A549 (cell line): ENCODE measurements at regions not wholly inside any gene's neighbourhood (a gene's known extent, or its start where the extent isn't known, plus 50 kb on each side); places are given as distances from the start of the nearest gene placed in this dataset.

Experiments used
- ATAC-seq, 2 experiments: fragments of 200-7000 bp in 1 of 2; fragments of >200 bp in 1 of 2; cut with Nextera tagmentation in 1 of 2; cut with Tn5 transposase in 1 of 2; 3 replicates each; pipeline versions ENCODE4 v1.8.0 to v1.9.1; 2018 to 2020; ENCODE audit warnings: mild to moderate bottlenecking in 1 of 2, moderate library complexity in 1 of 2
- CTCF ChIA-PET: fragments of 300-600 bp; sonication (Branson Sonifier 250); formaldehyde crosslinking; extraction: SDS; loops from one replicate; lab custom pipeline; 2021; ENCODE audit warnings: antibody characterized with exemption, inconsistent platforms; lab: Yijun Ruan, JAX
- POLR2A ChIA-PET: fragments of 350-600 bp; formaldehyde crosslinking; extraction: SDS; loops from one replicate; lab custom pipeline; 2021; ENCODE audit warnings: antibody characterized with exemption, inconsistent platforms; lab: Yijun Ruan, JAX
- DNase-seq, 2 experiments: peaks; one replicate each; pipeline versions ENCODE4 v3.0.0 to v3.0.0-alpha.2; 2011 to 2016; ENCODE audit warnings: low read depth in 1 of 2, low spot score in 1 of 2
- FAIRE-seq: peaks from 2 replicates; lab custom pipeline; 2011; peaks lifted over from hg19 to GRCh38; lab: Jason Lieb, UNC
- H3K27ac ChIP-seq, 2 experiments: fragments of >200 bp; sonication (Bioruptor Twin); formaldehyde crosslinking; 3 replicates each; pipeline ENCODE4 v1.5.1; 2016 to 2017
- H3K4me1 ChIP-seq: fragments of >200 bp; sonication (Bioruptor Twin); formaldehyde crosslinking; 3 replicates; pipeline ENCODE4 v1.6.1; 2016
- H3K4me2 ChIP-seq: fragments of >200 bp; sonication (Bioruptor Twin); formaldehyde crosslinking; 3 replicates; pipeline ENCODE4 v1.6.1; 2016
- H3K4me3 ChIP-seq: fragments of >200 bp; sonication (Bioruptor Twin); formaldehyde crosslinking; 3 replicates; pipeline ENCODE4 v1.5.1; 2016
- H3K9me3 ChIP-seq: fragments of >200 bp; sonication (Bioruptor Twin); formaldehyde crosslinking; 3 replicates; pipeline ENCODE4 v1.6.1; 2016
- ATOH8 ChIP-seq: fragments of 250-450 bp; sonication (Bioruptor Pico); IDR thresholded peaks from 2 replicates; pipeline ENCODE4 v1.5.0; 2020; ENCODE audit warnings: low read depth, mild to moderate bottlenecking, moderate library complexity
- BCL3 ChIP-seq: fragments of >200 bp; sonication (Bioruptor Twin); formaldehyde crosslinking; IDR thresholded peaks from 3 replicates; pipeline ENCODE4 v1.6.1; 2016
- BHLHE40 ChIP-seq: IDR thresholded peaks from 2 replicates; pipeline ENCODE4 v1.6.1; 2012; ENCODE audit warnings: low read depth, low read length, inconsistent platforms
- CBX2 ChIP-seq: fragments of 200-600 bp; sonication (generic); IDR thresholded peaks from 2 replicates; pipeline ENCODE4 v1.6.1; 2016; ENCODE audit warnings: low read depth, mild to moderate bottlenecking, borderline replicate concordance
- CBX8 ChIP-seq: fragments of 200-600 bp; sonication (generic); IDR thresholded peaks from 2 replicates; pipeline ENCODE4 v1.6.1; 2016
- CTCF ChIP-seq: fragments of >200 bp; sonication (Bioruptor Twin); formaldehyde crosslinking; IDR thresholded peaks from 3 replicates; pipeline ENCODE4 v1.5.1; 2016
- EHMT2 ChIP-seq: fragments of 200-600 bp; sonication (generic); IDR thresholded peaks from 2 replicates; pipeline ENCODE4 v1.6.1; 2016; ENCODE audit warnings: antibody characterized with exemption, low read depth, mild to moderate bottlenecking, moderate library complexity
- EP300 ChIP-seq, 2 experiments: fragments of >200 bp; sonication (Bioruptor Twin); formaldehyde crosslinking; IDR thresholded peaks; 2 replicates in 1 of 2; 3 replicates in 1 of 2; pipeline ENCODE4 v1.6.1; 2016 to 2017
- FOXS1 ChIP-seq: fragments of 250-450 bp; sonication (Bioruptor Pico); IDR thresholded peaks from 2 replicates; pipeline ENCODE4 v1.5.0; 2020; ENCODE audit warnings: mild to moderate bottlenecking, moderate library complexity
- HDAC2 ChIP-seq: fragments of 200-600 bp; sonication (generic); IDR thresholded peaks from 2 replicates; pipeline ENCODE4 v1.6.1; 2016
- HES2 ChIP-seq: fragments of >200 bp; sonication (Bioruptor Twin); formaldehyde crosslinking; IDR thresholded peaks from 2 replicates; pipeline ENCODE4 v1.6.1; 2016
- HOXB13 ChIP-seq: fragments of 250-450 bp; sonication (Bioruptor Pico); IDR thresholded peaks from 2 replicates; pipeline ENCODE4 v1.5.0; 2020; ENCODE audit warnings: low read depth, mild to moderate bottlenecking, moderate library complexity
- JUNB ChIP-seq: fragments of >200 bp; sonication (Bioruptor Twin); formaldehyde crosslinking; IDR thresholded peaks from 2 replicates; pipeline ENCODE4 v1.6.1; 2016
- KDM5A ChIP-seq: fragments of 200-600 bp; sonication (generic); IDR thresholded peaks from 2 replicates; pipeline ENCODE4 v1.6.1; 2016; ENCODE audit warnings: antibody characterized with exemption, mild to moderate bottlenecking
- MAFK ChIP-seq: fragments of 450-650 bp; IDR thresholded peaks from 2 replicates; pipeline ENCODE4 v1.6.1; 2014; ENCODE audit not compliant: partially characterized antibody
- MAX ChIP-seq: IDR thresholded peaks from 2 replicates; pipeline ENCODE4 v1.6.1; 2012
- MYC ChIP-seq: IDR thresholded peaks from 2 replicates; pipeline ENCODE4 v1.6.1; 2012; ENCODE audit warnings: mild to moderate bottlenecking, inconsistent platforms, low read length, improper control_type of control experiment, borderline replicate concordance
- NPAS2 ChIP-seq: fragments of 250-450 bp; sonication (Bioruptor Pico); IDR thresholded peaks from 2 replicates; pipeline ENCODE4 v1.8.0; 2022; ENCODE audit warnings: mild to moderate bottlenecking, moderate library complexity, borderline replicate concordance
- NR3C1 ChIP-seq: fragments of >200 bp; sonication (Bioruptor Twin); formaldehyde crosslinking; IDR thresholded peaks from 3 replicates; pipeline ENCODE4 v1.6.1; 2017
- PBX3 ChIP-seq: IDR thresholded peaks from 2 replicates; pipeline ENCODE4 v1.6.1; 2012
- POLR2A ChIP-seq: IDR thresholded peaks from 2 replicates; pipeline ENCODE4 v1.6.1; 2012; ENCODE audit warnings: mild to moderate bottlenecking, low read length
- POLR2AphosphoS2 ChIP-seq: conservative IDR thresholded peaks from 2 replicates; pipeline ENCODE4 v1.6.1; 2012; ENCODE audit warnings: low read length, improper control_type of control experiment, inconsistent platforms
- RAD21 ChIP-seq, 2 experiments: fragments of >200 bp in 1 of 2; sonication (Bioruptor Twin) in 1 of 2; formaldehyde crosslinking in 1 of 2; IDR thresholded peaks in 1 of 2; conservative IDR thresholded peaks in 1 of 2; 2 replicates in 1 of 2; 3 replicates in 1 of 2; pipeline ENCODE4 v1.6.1; 2012 to 2018; ENCODE audit warnings: inconsistent platforms in 1 of 2
- RARB ChIP-seq: fragments of 250-450 bp; sonication (Bioruptor Pico); IDR thresholded peaks from 2 replicates; pipeline ENCODE4 v1.8.0; 2021; ENCODE audit warnings: mild to moderate bottlenecking, moderate library complexity
- RFX5 ChIP-seq: fragments of 450-650 bp; IDR thresholded peaks from 2 replicates; pipeline ENCODE4 v1.7.1; 2014; ENCODE audit warnings: antibody characterized with exemption, mild to moderate bottlenecking, moderate library complexity
- SREBF2 ChIP-seq: fragments of 450-650 bp; IDR thresholded peaks from 2 replicates; pipeline ENCODE4 v1.6.1; 2014; ENCODE audit warnings: mild to moderate bottlenecking, moderate library complexity
- TFCP2L1 ChIP-seq: fragments of 250-450 bp; sonication (Bioruptor Pico); IDR thresholded peaks from 2 replicates; pipeline ENCODE4 v1.5.0; 2021; ENCODE audit warnings: mild to moderate bottlenecking
- ZC3H11A ChIP-seq: fragments of 450-650 bp; IDR thresholded peaks from 2 replicates; pipeline ENCODE4 v1.6.1; 2014; ENCODE audit warnings: antibody characterized with exemption, mild to moderate bottlenecking
- ZSCAN20 ChIP-seq: fragments of 250-450 bp; sonication (Bioruptor Pico); IDR thresholded peaks from 2 replicates; pipeline ENCODE4 v1.8.0; 2022; ENCODE audit warnings: mild to moderate bottlenecking, moderate library complexity
- WGBS: methylation state at CpG from one replicate; pipeline ENCODE4 v1.1.6; 2017; ENCODE audit errors: missing lambda C conversion rate; 5-methylcytosine and 5-hydroxymethylcytosine counted together

GRCh38 chr7:57370066-57370738 lies 79.8 kb upstream of the ZNF716 start:
- Histone ChIP-seq H3K4me3 (no peak overlapping the region), H3K4me1 (no peaks in the 10 kb centered on the region), H3K4me2 (no peak overlapping the region), H3K27ac (no peak overlapping the region), H3K9me3 (peaks cover 12% of the 10 kb centered on the region; the same call in 1 of the 3 replicates)
- WGBS, result 25% methylated on average over 2 of the region's 4 CpGs
- DNase-seq (no peak), ATAC-seq (no peak), FAIRE-seq (no peak)
- CTCF ChIA-PET, result no interaction called here
- POLR2A ChIA-PET, result no interaction called here
- TF ChIP-seq PBX3, result no peak
- no peak for TF ChIP-seq SREBF2
- TF ChIP-seq MAX, result no peak
- no peak for TF ChIP-seq ATOH8 (CRISPR knock-in tag)
- no peak for TF ChIP-seq ZC3H11A
- no peak for TF ChIP-seq CTCF
- no peak for TF ChIP-seq POLR2AphosphoS2
- TF ChIP-seq KDM5A, result no peak
- no peak for TF ChIP-seq MYC
- TF ChIP-seq BCL3, result no peak
- TF ChIP-seq TFCP2L1 (CRISPR knock-in tag), result no peak
- TF ChIP-seq EHMT2, result no peak
- no peak for TF ChIP-seq CBX8
- TF ChIP-seq RFX5, result no peak
- TF ChIP-seq NPAS2, result no peak
- no peak for TF ChIP-seq HOXB13
- no peak for TF ChIP-seq MAFK

GRCh38 chr7:57370739-57371098 lies 79.3 kb upstream of the ZNF716 start:
- no peaks in the 10 kb centered on the region for H3K4me1 ChIP-seq
- DNase-seq (no peak), ATAC-seq (no peak), FAIRE-seq (no peak)
- peaks cover 10% of the 10 kb centered on the region; the same call in 1 of the 3 replicates for H3K9me3 ChIP-seq
- CTCF ChIA-PET, result no interaction called here
- H3K4me2 ChIP-seq, result no peak overlapping the region
- POLR2A ChIA-PET, result no interaction called here
- no peak overlapping the region for H3K4me3 ChIP-seq
- WGBS, result 3% methylated on average over 2 of the region's 2 CpGs
- no peak for TF ChIP-seq POLR2A
- no peak for TF ChIP-seq EP300 (IDR thresholded peaks at IDR 0.05)
- TF ChIP-seq ZSCAN20 (CRISPR knock-in tag), result no peak
- no peak for TF ChIP-seq FOXS1
- TF ChIP-seq NR3C1, result no peak
- no peak for TF ChIP-seq HDAC2
- TF ChIP-seq KDM5A, result no peak
- no peak for TF ChIP-seq RARB
- TF ChIP-seq RAD21 (conservative IDR thresholded peaks at IDR 0.05 in 1 of 2, IDR thresholded peaks at IDR 0.05 in 1 of 2), result no peak
- TF ChIP-seq CBX2, result no peak
- no peak for TF ChIP-seq BHLHE40
- no peak for TF ChIP-seq NPAS2
- no peak for TF ChIP-seq TFCP2L1 (CRISPR knock-in tag)
- TF ChIP-seq HES2, result no peak
- TF ChIP-seq ZC3H11A, result no peak
- no peak for TF ChIP-seq JUNB
- TF ChIP-seq RFX5, result no peak
- TF ChIP-seq, all 56 proteins: peak for 0
- H3K27ac ChIP-seq, result no peak overlapping the region
